ENCODE measurements at regions not wholly inside any gene's neighbourhood (a gene's known extent, or its start where the extent isn't known, plus 50 kb on each side); places are given as distances from the start of the nearest gene placed in this dataset.

- ATAC-seq (no peak), DNase-seq (ENCODE audit: low spot score) (no peak)
Observed at GRCh38 chr4:63526251-63526650, 883.0 kb downstream of the TECRL start.

- DNase-seq (ENCODE audit: low spot score), result no peak
- no peak for ATAC-seq
Observed at GRCh38 chr4:63524764-63525163, 884.5 kb downstream of the TECRL start.

DNA sequence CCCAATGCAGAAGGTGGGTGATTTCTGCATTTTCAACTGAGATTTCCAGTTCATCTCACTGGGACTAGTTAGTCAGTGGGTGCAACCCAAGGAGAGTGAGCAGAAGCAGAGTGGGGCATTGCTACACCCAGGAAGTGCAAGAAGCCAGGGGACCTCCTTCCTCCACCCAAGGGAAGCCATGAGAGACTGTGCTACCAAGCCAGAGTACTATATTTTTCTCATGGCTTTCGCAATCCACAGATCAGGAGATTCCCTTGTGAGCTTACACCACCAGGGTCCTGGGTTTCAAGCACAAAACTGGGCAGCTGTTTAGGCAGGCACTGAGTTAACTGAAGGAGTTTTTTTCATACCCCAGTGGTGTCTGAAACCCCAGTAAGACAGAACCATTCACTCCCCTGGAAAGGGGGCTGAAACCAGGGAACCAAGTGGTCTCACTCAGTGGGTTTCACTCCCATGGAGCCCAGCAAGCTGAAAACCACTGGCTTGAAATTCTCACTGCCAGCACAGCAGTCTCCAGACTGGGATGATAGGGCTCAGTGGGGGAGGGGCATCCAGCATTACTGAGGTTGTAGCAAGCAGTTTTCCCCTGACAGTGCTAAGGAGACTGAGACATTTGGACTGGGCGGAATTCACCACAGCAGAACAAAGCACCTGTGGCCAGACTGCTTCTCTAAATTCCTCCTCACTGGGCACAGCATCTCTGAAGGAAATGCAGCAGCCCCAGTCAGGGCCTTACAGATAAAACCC is 903.4 kb downstream of the TECRL start:
- no peak for ATAC-seq
- no peak for DNase-seq (ENCODE audit: low spot score)

GRCh38 chr4:63493265-63493664 is 916.0 kb downstream of the TECRL start:
- DNase-seq (ENCODE audit: low spot score) (no peak), ATAC-seq (no peak)

DNA sequence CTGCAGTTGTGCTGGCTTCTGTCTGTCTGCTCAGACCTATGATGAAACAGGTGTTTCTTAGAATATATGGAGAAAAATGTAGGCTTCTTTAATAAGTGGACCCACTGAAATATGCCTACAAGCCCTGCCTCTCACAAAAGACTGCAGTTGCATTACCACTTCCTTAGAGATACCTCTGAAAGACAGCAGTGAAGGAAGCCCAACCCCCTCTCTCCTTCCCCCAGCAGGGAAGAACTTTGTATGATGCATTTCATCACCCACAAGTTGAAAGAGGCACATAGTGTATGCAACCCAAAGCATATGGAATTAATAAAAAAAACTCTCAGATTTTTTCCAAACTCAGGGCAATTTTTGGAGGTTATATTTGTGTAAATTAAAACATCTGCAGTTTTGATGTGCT is 916.7 kb downstream of the TECRL start:
- no peak for DNase-seq (ENCODE audit: low spot score)
- ATAC-seq, result no peak

GRCh38 chr4:63464393-63464792 is 944.9 kb downstream of the TECRL start:
- DNase-seq (ENCODE audit: low spot score) (no peak), ATAC-seq (no peak)

DNA sequence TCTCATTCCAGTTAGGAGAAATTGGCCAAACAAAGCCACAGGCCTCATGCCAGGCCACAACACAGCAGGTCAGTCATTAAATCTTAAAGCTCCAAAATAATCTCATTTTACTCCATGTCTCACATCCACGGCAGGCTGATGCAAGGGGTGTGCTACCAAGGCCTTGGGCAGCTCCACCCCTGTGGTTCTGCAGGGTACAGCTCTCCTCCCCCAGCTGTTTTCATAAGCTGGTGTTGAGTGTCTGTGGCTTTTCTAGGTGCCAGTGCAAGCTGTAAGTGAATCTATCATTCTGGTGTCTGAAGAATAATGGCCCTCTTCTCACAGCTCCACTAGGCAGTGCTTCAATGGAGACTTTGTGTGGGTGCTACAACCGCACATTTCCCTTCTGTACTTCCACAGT is 949.2 kb downstream of the TECRL start:
- DNase-seq (ENCODE audit: low spot score) (no peak), ATAC-seq (no peak)

DNA sequence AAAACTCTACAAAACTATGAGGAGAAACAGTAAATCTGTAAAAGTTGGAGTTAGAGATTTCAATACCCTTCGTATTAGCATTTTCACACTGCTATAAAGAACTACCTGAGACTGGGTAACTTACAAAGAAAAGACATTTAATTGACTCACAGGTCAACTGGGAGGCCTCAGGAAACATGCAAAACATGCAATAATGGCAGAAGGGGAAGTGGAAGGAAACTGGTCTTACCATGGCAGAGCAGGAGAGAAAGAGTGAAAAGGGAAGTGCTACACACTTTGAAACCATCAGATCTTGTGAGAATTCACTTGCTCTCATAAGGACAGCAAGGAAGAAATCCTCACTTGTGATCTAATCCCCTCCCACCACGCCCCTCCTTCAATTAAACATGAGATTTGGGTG is 949.9 kb downstream of the TECRL start:
- no peak for ATAC-seq

DNA sequence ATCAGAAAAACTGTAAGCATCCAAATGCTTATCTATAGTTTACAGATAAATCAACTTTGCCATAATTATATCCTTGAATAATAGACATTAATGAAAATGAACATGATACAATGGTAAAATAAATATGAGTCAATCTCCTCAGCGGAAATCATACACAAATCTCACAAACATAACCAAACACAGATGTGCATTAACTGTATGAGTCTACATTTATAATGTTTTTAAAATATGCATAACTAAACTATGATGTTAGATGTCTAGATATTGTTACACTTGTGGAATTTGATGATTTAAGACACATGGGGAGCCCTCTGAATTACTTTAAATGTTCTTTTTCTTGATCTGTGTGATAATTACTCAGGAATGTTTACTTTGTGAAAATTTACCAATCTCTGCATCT is 951.2 kb downstream of the TECRL start:
- ATAC-seq (no peak), DNase-seq (ENCODE audit: low spot score) (no peak)

More for the DNA sequence above, 949.9 kb downstream of the TECRL start:
- no peak for DNase-seq (ENCODE audit: low spot score)

DNA sequence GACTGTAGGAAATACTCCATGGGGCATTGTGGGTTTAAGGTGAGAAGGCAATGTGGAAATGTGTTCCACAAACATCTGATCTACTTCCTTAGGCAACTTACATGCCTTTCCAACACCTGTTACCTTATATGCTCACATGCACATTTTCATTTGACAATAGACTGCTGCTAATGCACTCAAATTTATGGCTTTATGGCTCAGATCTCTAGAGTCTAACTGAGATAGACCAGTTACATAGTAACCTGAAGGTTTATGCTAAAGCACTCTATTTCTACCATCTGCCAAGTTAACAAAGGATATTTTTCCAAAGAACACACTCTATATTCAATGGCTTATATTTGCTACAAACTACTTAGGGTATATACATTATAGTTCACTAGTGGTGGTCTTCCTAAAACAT is 969.0 kb downstream of the TECRL start:
- no peak for DNase-seq (ENCODE audit: low spot score)
- no peak for ATAC-seq

GRCh38 chr4:63430105-63430504 is 979.1 kb downstream of the TECRL start:
- ATAC-seq, result no peak
- DNase-seq (ENCODE audit: low spot score), result no peak

DNA sequence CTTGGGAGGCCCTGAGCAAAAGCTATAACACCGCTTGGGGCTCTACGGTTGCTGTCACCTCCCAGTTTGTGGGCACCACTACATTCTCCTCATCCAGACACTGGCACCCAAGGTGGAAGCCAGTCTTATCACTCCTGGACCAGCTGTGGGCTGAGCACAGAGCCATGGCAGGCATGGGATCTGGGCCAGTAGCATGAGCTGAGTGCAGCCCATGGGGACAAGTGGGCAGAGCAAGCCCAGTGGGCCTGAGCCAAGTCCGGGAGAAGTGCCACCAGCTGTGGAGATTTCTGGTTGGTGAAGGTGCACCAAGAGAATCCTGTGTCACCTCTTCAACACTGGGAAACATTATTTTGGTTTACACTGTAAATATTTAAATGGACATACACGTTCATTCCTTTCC is 1013.0 kb downstream of the TECRL start:
- no peak for DNase-seq (ENCODE audit: low spot score)
- ATAC-seq, result no peak

GRCh38 chr4:63393544-63393943 is 1015.7 kb downstream of the TECRL start:
- no peak for ATAC-seq
- no peak for DNase-seq (ENCODE audit: low spot score)

GRCh38 chr4:63379750-63380522 is 1029.3 kb downstream of the TECRL start:
- DNase-seq (ENCODE audit: low spot score) (no peak), ATAC-seq (no peak)

GRCh38 chr4:63371001-63371400 is 1038.2 kb downstream of the TECRL start:
- no peak for DNase-seq (ENCODE audit: low spot score)
- ATAC-seq, result no peak

DNA sequence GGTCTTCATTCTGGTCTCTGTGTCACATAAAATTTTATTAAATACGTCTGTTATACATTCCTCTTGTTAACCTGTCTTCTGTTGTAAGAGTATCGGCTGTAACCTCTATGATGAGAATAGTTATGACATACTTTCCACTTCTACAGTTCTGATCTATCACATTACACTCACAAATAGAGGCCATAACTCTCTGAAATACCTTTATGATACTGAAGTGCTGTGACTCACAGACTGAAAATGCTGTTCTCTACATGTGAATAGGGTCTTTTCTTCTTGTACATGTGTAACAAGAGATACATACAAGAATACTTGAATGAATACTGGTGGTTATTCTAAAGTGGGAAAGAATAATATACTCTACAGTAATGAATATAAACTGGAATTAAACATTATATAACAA is 1047.6 kb downstream of the TECRL start:
- DNase-seq (ENCODE audit: low spot score), result no peak
- ATAC-seq, result no peak

DNA sequence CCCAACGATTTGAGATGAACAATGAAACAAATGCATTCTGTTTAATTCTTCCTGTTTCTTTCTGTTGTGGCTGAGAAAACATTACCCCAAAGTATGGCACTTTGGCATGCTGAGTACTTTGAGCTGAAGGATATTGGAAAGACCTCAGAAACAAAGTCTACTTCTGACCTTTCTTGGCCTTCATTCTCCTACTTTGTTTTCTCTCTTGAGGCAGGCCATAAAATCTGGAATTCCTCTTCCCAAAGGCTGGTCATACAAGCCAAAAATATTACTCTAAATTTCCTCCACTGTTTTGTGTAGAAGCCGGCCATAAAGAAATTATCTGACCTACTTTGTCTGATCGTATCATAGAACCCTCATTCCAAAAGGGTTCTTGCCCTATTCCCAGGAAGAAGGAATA is 1048.2 kb downstream of the TECRL start:
- DNase-seq (ENCODE audit: low spot score), result no peak

GRCh38 chr4:63349674-63350025 is 1059.6 kb downstream of the TECRL start:
- no peak for ATAC-seq
- DNase-seq (ENCODE audit: low spot score), result no peak

More for the DNA sequence above, 1048.2 kb downstream of the TECRL start:
- no peak for ATAC-seq

DNA sequence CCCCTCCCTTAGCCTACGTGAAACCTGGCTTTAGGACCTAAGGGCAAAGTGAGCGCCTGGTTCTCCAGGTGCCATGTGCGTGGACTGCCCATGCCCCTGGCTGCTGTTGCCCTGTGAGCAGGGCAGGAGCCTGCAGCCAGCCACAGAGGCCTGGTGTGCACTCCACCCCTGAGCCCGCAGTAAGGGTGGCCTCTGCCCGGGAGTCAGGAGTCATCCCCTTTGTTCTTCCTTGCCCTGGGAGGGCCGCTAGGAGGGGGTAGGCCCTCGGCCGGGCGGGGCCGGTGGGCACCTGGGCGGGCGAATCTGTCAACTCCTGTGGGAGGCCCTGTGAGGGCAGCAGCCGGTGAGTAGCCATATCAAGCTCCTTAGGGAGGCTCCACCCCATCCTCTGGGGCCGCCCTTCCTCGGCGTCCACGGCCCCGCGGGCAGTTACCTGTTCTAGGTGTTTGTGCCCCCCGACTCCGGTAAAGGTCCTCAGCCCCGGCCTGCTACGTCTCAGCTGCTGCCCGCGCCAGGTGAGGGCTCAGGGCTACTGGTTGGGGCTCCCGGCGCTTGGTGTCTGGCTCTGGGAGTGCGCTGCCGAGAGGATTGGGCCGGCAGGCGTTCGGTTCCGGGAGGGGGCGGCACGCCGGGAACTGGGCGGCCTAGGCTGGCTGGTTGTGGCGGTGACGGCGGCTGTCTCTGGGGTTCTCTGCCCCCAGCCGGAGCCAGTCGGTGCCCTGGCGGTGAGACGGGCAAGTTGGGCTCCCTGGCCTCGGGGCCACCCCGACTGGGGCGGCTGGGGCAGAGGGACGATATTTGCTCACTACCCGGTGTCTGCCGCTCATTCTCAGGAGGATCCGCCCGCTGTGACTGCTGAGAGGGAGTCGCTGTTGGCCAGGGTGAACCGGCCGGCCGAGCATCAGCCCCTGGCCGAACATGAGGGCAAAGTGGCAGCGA is 1060.2 kb downstream of the TECRL start:
- no peak for DNase-seq (ENCODE audit: low spot score)

DNA sequence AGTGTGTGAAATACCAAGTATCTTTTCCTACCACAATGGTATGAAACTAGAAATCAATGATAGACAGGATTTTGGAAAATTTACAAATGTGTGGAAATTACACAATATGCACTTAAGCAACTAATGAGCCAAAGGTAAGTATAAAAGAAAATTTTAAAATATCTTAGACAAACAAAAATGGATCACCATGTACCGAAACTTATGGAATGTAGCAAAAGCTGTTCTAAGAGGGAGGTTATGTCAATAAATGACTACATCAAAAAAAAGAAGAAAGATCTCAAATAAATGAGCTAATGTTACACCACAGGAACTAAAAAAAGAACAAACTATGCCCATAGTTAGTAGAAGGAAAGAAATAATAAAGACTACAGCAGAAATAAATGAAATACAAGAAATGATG is 1084.1 kb downstream of the TECRL start:
- peak; percentile 26 for ATAC-seq

More for the DNA sequence above, 1060.2 kb downstream of the TECRL start:
- ATAC-seq, result no peak

DNA sequence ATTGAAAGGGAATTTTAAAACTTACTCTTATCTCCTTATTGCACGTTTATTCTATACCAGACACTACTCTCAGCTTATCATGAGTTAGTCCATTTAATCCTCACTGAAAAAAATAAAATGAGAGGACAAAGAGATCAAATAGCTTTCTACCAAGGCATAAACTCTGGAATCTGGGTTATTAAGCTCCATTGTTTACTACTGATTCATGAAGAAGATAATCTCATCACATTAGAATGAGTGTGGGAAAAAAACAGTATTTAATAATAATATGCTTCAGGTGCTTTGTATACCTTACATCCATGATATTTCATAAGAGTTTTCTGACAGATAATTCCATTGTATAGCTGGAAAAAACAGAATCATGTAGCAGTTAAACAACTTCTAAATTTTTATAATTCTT is 1092.6 kb downstream of the TECRL start:
- DNase-seq (ENCODE audit: low spot score) (no peak), ATAC-seq (no peak)

More for the DNA sequence above, 1084.1 kb downstream of the TECRL start:
- DNase-seq (ENCODE audit: low spot score), result no peak

Measured in left lobe of liver (tissue), 2 donors.